NCI-H2107 treated with DMSO at 0.1 percent for 48 hours (cell line): ENCODE measurements at regions not wholly inside any gene's neighbourhood (a gene's known extent, or its start where the extent isn't known, plus 50 kb on each side); places are given as distances from the start of the nearest gene placed in this dataset.
"Not testable (repeated sequence)": the region's sequence is repeated elsewhere in the genome, so short reads cannot be mapped to it uniquely, and the experiment has no call there.

ENCODE experiments used
- DNase-seq: peaks from one replicate; lab custom pipeline; 2025; ENCODE audit not compliant: unreplicated experiment; lab: John Stamatoyannopoulos, UW

- DNase-seq = not testable (repeated sequence)
These were observed 221.3 kb downstream of the TMEM121 start for GRCh38 chr14:105747503-105748203.

GRCh38 chr14:105748204-105748578 is 221.8 kb downstream of the TMEM121 start:
- DNase-seq = no peak

GRCh38 chr14:105748710-105749109 is 222.3 kb downstream of the TMEM121 start:
- not testable (repeated sequence) for DNase-seq

GRCh38 chr14:105749870-105750541 is 223.6 kb downstream of the TMEM121 start:
- DNase-seq = not testable (repeated sequence)

- DNase-seq = not testable (repeated sequence)
These were observed 224.9 kb downstream of the TMEM121 start for GRCh38 chr14:105751291-105751751.

- not testable (repeated sequence) for DNase-seq
These were observed 226.0 kb downstream of the TMEM121 start for GRCh38 chr14:105752420-105752819.

GRCh38 chr14:105760691-105761344 is 234.4 kb downstream of the TMEM121 start:
- no peak for DNase-seq

GRCh38 chr14:105761345-105761740 is 235.0 kb downstream of the TMEM121 start:
- DNase-seq = not testable (repeated sequence)

GRCh38 chr14:105761842-105762241 is 235.5 kb downstream of the TMEM121 start:
- no peak for DNase-seq

- DNase-seq = not testable (repeated sequence)
These were observed 235.9 kb downstream of the TMEM121 start for GRCh38 chr14:105762262-105762661.

GRCh38 chr14:105764254-105764901 is 238.0 kb downstream of the TMEM121 start:
- DNase-seq = not testable (repeated sequence)

- not testable (repeated sequence) for DNase-seq
These were observed 238.9 kb downstream of the TMEM121 start for GRCh38 chr14:105765072-105765825.

- DNase-seq = no peak
These were observed 239.7 kb downstream of the TMEM121 start for GRCh38 chr14:105765893-105766614.

- DNase-seq = no peak
These were observed 240.9 kb downstream of the TMEM121 start for GRCh38 chr14:105767315-105767714.

- DNase-seq = not testable (repeated sequence)
These were observed 241.7 kb downstream of the TMEM121 start for GRCh38 chr14:105768039-105768438.

- DNase-seq = not testable (repeated sequence)
These were observed 242.8 kb downstream of the TMEM121 start for GRCh38 chr14:105769061-105769730.

- not testable (repeated sequence) for DNase-seq
These were observed 244.3 kb downstream of the TMEM121 start for GRCh38 chr14:105770619-105771216.

GRCh38 chr14:105771261-105772226 is 245.2 kb downstream of the TMEM121 start:
- not testable (repeated sequence) for DNase-seq
